ENCODE measurements at regions not wholly inside any gene's neighbourhood (a gene's known extent, or its start where the extent isn't known, plus 50 kb on each side); places are given as distances from the start of the nearest gene placed in this dataset.

DNA sequence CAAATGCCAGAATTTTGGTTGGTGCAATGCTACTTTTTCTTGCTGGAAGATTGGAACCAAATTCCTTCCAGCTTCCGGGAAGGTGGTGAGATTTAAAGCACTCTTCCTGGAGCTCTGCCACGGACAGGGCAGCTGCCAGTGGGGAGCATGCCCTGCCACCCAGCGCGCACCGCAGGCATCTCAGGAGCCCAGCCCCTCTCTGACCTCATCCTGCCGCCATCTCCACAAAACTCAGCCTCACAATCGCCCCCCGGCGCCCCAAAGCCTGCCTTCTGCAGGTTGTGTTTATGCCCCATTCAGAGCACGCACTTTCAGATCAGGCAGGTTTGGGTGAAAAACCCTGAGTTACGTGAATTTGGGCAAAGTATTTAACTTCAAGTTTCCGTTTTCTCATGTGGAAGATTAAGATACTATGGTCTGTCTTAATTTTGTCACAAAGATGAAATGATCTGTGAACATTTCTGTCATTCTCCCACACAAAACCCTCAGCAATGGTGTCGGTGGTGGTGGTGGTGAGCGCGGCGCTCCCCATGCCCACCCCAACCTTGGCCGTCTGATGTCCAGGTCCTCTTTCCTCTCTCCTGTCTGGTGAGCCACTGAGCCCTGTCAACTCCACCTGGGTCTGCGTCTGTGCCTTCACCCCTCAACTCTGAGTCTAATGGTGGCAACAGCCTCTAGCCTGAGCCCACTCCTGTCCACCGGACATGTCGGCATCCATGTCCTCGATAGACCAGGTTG is 282.8 kb upstream of the SALL3 start:
- no peak for DNase-seq (ENCODE audit: low read depth, low spot score)
- H3K4me3 ChIP-seq (ENCODE audit: low read length): no peak overlapping the region

GRCh38 chr18:78697446-78697845 is 282.2 kb upstream of the SALL3 start:
- no peak for DNase-seq (ENCODE audit: low read depth, low spot score)
- H3K4me3 ChIP-seq (ENCODE audit: low read length): no peak overlapping the region

DNA sequence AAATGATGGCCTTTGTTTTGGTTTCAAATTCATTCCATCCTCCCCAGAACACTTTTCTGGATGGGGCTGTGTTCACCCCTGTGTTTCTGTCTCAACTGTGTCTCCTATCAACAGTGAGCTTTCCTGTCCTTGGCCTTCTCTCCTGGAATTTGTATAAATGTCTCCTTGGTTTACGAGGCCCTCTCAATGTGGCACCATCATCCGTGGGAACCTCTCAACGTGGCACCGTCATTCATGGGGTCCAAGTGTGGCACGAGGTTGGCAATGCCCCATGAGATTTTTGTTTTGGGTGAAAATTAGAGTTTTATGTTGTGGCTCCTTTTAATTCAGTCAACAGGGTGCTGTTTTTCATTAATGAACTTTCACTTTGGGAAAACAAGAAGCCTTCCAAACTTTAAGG is 280.7 kb upstream of the SALL3 start:
- no peak overlapping the region for H3K4me3 ChIP-seq (ENCODE audit: low read length)
- DNase-seq (ENCODE audit: low read depth, low spot score): no peak

DNA sequence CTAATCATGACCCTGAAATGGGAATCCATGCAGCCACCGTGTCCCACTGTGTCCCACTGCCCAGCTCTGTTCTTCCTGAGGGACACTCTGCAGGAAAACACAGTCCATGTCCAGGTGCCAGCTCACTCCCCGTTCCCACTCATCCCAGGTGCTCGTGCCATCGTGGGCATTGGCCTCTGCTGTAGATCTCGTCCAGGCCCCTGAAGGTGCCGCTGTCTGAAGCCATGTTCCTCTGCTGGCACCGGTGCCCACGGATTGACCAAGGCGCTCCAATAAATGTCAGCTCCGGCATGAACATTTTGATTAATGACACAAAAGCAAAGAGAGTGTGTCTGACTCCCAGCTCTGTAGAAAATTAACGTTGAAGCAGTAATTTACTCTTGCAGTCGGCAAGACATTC is 280.1 kb upstream of the SALL3 start:
- no peak overlapping the region for H3K4me3 ChIP-seq (ENCODE audit: low read length)

DNA sequence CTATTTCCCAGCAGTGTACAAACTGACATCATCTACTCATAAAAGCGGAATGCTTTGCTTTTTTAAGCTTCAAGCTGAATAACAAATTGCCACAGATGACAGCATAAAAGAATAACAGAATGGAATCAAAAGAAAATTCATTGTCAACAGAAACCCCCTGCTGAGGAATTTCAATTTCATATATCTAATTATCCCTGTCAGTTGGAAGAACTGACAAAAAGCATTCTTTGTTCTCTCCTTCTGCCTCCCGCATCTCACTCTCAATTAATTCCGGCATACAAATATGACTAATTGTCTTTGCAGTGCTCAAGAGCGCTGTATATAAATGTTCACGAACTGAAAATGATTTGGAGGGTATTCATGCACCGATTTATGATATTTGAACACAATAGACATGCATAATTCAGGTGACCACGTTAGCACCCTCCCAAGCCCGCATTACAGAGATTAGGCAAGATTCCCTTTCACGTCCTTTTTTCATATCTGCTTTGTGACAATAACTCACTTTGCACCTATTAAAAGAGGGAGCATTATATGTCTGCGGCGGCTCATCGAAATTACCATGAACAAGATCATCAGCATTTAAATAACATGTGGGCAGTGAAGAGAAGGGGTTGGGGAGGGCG is 277.7 kb upstream of the SALL3 start:
- no peak overlapping the region for H3K4me3 ChIP-seq (ENCODE audit: low read length)
- no peak for DNase-seq (ENCODE audit: low read depth, low spot score)

More for the DNA sequence above, 280.1 kb upstream of the SALL3 start:
- DNase-seq (ENCODE audit: low read depth, low spot score): no peak

GRCh38 chr18:78703291-78703690 is 276.3 kb upstream of the SALL3 start:
- DNase-seq (ENCODE audit: low read depth, low spot score): no peak
- H3K4me3 ChIP-seq (ENCODE audit: low read length): no peak overlapping the region

DNA sequence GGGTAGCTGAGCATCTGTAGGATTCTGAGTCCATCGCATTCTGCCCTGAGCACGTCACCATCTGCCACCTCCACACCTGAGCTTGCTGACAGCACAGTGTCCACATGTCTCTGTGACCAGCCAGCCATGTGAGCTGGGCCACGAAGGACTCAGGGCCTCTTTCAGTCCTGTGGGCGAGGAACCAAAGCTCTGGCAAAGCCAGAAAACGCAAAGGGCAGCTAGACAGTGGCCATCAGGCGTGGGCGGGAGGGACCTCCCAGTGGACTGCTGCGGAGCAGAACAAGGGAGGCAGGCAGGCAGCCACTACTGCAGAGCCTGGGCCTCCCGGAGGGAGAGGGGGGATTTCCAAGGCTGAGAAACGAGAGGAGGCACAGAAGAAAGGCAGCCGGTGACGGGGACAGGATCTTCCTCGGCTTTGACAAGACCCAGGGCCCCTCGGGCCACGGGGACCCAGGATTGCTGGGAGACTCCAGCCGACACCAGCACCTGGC is 274.6 kb upstream of the SALL3 start:
- DNase-seq (ENCODE audit: low read depth, low spot score): no peak
- no peak overlapping the region for H3K4me3 ChIP-seq (ENCODE audit: low read length)

DNA sequence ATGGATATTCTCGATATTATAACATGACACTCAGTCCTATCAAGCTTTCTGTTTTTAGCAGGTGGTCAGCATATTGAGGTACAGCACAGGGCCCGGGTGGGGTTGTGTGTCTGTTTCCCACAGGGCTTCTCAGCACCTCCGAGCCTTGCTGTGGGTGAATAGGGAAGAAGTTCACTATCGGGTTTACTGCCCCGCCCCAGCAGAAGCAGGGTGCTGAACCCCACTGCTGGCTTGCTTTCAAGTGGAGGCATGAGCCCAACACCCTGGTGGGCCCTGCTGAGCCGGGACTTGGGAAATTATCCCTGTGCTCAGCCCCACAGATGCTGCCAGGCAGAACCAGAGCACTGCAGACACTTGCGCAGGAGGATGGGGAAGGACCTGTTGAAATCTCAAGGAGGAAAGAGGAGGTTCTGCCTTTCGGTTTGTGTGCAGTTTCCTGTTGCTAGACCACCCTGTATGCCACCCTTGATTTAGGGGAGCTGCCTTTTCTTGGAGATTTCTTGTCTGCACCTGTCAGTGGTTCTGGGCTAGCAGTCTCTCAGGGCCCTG is 270.3 kb upstream of the SALL3 start:
- DNase-seq (ENCODE audit: low read depth, low spot score): no peak
- no peak overlapping the region for H3K4me3 ChIP-seq (ENCODE audit: low read length)

DNA sequence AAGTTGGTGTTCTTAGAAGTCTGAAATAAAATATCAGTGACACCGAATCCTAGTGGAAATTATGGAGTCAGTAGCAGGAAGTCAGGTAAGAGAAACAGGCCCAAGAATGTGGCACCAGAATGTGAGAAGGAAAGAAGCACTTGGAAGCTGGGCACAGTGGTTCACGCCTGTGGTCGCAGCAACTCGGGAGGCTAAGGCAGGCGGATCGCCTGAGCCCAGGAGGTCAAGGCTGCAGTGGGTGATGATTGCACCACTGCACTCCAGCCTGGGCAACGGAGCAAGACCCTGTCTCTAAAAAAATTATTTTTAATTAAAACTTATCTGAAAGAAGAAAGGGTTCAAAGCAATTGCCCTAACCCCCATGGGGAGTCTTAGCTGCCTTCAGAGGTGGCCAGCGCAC is 268.3 kb upstream of the SALL3 start:
- DNase-seq (ENCODE audit: low read depth, low spot score): no peak
- H3K4me3 ChIP-seq (ENCODE audit: low read length): no peak overlapping the region

DNA sequence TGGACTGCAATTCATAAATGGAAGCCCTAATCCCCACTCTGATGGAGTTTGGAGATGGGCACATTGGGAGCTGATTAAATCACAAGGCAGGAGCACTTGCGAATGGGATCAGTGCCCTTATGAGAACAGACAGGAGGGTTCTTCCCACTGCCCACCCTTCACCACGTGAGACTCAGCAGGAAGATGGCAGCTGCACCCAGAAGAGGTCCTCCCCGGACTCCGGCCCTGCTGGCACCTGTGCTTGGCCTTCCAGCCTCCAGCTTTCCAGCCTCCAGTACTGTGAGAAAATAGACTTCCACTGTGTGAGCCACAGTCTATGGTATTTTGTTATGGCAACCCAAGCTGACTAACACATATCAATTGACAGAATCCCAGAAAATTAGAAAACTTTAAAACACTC is 267.6 kb upstream of the SALL3 start:
- no peak overlapping the region for H3K4me3 ChIP-seq (ENCODE audit: low read length)
- no peak for DNase-seq (ENCODE audit: low read depth, low spot score)

GRCh38 chr18:78713069-78713468 is 266.5 kb upstream of the SALL3 start:
- H3K4me3 ChIP-seq (ENCODE audit: low read length): no peak overlapping the region
- DNase-seq (ENCODE audit: low read depth, low spot score): no peak

DNA sequence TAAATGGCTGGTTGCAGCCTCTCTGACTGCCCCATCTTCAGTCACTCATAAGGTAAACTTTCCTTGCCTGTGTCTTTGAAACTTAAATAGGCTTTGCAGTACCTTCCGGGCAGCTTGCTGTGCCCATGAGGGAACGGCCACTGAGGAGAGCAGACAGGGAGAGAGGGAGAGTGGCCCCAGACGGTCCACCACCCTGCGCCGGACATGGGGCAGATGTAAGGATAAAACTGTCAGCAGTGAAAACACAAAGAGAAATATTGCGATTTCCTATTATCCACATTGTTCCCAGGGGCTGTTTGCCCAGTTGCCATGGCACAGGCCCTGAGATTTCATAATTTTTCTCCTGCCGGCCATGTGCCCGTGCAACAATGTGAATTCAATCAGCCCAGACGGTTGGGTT is 265.9 kb upstream of the SALL3 start:
- H3K4me3 ChIP-seq (ENCODE audit: low read length): no peak overlapping the region
- DNase-seq (ENCODE audit: low read depth, low spot score): no peak

DNA sequence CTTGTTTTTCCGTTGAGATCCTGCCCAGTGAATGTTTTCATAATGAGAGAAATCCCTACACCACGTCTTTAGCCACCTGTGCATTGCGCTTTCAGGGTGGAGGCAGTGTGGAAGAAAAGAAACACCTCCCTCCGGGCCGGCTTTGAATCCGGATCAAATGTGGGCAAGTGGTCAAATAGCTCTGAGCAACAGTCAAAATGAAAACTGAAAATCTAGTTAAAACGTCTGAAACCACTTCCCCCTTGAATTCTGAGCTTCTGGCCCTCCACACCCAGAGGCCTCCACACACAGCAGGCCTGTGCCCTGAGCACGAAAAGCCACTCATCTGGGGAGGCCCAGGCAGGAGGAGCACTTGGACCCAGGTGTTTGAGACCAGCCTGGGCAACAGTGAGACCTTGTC is 263.6 kb upstream of the SALL3 start:
- DNase-seq (ENCODE audit: low read depth, low spot score): no peak
- H3K4me3 ChIP-seq (ENCODE audit: low read length): no peak overlapping the region

- no peak overlapping the region for H3K4me3 ChIP-seq (ENCODE audit: low read length)
Measured at GRCh38 chr18:78716581-78716980, 263.0 kb upstream of the SALL3 start.

DNA sequence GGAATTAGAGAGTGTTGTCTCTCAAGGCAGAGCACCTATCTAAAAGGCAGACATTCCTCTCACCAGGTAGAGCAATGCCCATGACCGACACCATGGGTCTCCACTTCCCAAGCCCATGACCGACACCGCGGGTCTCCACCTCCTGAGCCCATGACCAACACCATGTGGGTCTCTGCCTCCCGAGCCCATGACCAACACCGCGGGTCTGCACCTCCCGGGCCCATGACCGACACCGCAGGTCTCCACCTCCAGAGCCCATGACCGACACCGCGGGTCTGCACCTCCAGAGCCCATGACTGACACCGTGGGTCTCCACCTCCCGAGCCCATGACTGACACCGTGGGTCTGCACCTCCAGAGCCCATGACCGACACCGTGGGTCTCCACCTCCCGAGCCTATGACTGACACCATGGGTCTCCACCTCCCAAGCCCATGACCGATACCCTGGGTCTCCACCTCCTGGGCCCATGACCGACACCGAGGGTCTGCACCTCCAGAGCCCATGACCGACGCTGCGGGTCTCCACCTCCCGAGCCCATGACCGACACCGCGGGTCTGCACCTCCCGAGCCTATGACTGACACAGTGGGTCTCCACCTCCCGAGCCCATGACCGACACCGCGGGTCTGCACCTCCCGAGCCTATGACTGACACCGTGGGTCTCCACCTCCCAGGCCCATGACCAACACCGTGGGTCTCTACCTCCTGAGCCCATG is 262.4 kb upstream of the SALL3 start:
- no peak overlapping the region for H3K4me3 ChIP-seq (ENCODE audit: low read length)
- no peak for DNase-seq (ENCODE audit: low read depth, low spot score)

More at GRCh38 chr18:78716581-78716980, 263.0 kb upstream of the SALL3 start:
- DNase-seq (ENCODE audit: low read depth, low spot score): no peak

GRCh38 chr18:78717766-78718150 is 261.9 kb upstream of the SALL3 start:
- no peak overlapping the region for H3K4me3 ChIP-seq (ENCODE audit: low read length)
- no peak for DNase-seq (ENCODE audit: low read depth, low spot score)

- H3K4me3 ChIP-seq (ENCODE audit: low read length): no peak overlapping the region
- DNase-seq (ENCODE audit: low read depth, low spot score): no peak
Measured at GRCh38 chr18:78719821-78720220, 259.8 kb upstream of the SALL3 start.

DNA sequence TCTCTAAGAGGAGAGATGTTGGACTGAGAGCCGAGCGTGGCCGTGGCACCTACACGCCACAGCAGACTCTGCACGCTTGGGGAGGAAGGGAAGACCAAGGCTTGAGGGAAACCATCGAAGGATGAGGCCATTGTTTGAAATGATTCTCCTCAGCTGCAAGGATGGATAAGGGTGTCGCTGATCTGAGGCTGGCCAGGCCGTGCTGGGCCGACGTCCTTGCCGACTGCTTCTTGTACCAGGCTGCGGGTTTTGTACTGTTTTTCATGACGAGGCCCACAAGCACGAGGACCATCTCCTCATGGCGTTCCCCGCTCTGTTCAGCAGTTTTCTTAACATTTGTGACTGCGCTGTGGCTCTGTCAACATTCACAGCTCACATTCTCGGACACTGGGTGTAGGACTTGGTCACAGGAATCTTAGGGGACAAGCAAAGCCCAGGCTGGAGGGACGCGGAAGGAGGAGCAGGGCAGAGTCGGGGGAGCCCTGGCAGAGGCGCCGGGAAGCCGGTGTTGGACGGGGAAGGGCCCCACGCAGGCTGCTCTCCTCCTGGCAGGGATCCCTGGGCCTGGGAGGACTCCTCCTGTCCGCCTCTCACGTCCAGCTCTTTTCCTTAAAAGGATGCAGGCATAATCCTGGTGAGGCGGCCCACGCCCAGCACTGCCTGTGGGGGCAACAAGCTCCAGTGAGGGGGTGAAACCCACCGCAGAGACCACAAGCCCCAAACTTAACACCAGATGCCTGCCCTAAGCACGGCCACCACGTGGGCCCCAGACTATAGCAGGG is 259.0 kb upstream of the SALL3 start:
- DNase-seq (ENCODE audit: low read depth, low spot score): no peak
- H3K4me3 ChIP-seq (ENCODE audit: low read length): no peak overlapping the region

DNA sequence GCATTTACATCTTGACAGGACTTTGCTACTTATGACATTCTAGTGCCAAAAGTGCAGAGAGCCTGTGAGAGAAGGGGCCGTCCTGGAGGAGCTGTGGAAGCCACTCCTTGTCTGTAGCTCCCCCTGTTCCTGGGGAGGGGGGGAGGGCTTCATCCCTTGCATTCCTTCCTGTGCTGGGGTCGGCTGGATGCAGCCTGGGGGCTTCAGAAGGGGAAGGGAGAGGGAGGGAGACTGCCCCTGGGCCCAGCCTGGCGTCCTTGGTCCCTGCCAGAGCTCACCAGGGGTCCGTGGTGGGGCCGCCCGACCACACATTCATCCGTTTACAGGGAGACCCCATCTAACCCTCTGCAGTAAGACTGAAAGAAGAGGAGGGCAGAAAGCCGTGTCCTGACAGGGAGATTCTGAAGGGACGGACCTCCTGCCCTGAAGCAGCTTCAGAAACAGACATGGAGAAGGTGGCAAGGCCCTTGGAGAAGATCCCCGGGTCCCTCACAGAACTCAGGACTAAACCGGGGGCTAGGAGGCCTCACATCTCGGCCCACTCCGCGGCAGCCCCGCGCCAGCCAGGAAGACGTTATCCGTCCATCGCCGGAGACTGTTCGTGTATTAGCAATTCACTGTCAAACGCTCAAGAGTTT is 258.3 kb upstream of the SALL3 start:
- no peak for DNase-seq (ENCODE audit: low read depth, low spot score)
- no peak overlapping the region for H3K4me3 ChIP-seq (ENCODE audit: low read length)
